Caco-2 (cell line): ENCODE measurements at regions not wholly inside any gene's neighbourhood (a gene's known extent, or its start where the extent isn't known, plus 50 kb on each side); places are given as distances from the start of the nearest gene placed in this dataset.

Experiments used
- BruUV-seq: library from RNA; stranded (reverse); fragments of 400-500 nt; replicated peaks from 2 replicates; lab custom pipeline; 2021; lab: Mats Ljungman, UMichigan
- CTCF ChIA-PET: fragments of 300-600 bp; sonication (Branson Sonifier 250); formaldehyde crosslinking; loops from one replicate; lab custom pipeline; 2022; ENCODE audit warnings: antibody characterized with exemption; lab: Charles Lee
- POLR2A ChIA-PET: fragments of 300-600 bp; sonication (Branson Sonifier 250); formaldehyde crosslinking; loops from one replicate; lab custom pipeline; 2022; ENCODE audit warnings: antibody characterized with exemption; lab: Charles Lee
- DNase-seq, 2 experiments: peaks; one replicate each; pipeline versions ENCODE4 v3.0.0 to v3.0.0-alpha.2; 2020 to 2022
- H3K27me3 ChIP-seq: replicated peaks from 2 replicates; pipeline ENCODE4 v1.6.0; 2011; ENCODE audit warnings: low read length; ENCODE audit not compliant: control insufficient read depth, insufficient read depth
- H3K36me3 ChIP-seq: 2 replicates; pipeline ENCODE4 v1.5.1; 2011; ENCODE audit warnings: low read length; ENCODE audit not compliant: control insufficient read depth, insufficient read depth
- H3K4me1 ChIP-seq: fragments of 250-450 bp; sonication (Bioruptor Pico); 2 replicates; pipeline ENCODE4 v1.5.1; 2020; ENCODE audit warnings: mild to moderate bottlenecking
- H3K4me3 ChIP-seq: 2 replicates; pipeline ENCODE4 v1.5.1; 2011; ENCODE audit warnings: low read depth, mild to moderate bottlenecking, control low read depth, low read length
- H3K9me3 ChIP-seq: fragments of 250-450 bp; sonication (Bioruptor Pico); 2 replicates; pipeline ENCODE4 v1.5.1; 2020; ENCODE audit warnings: mild to moderate bottlenecking, moderate library complexity
- H3K27ac Mint-ChIP-seq: one replicate; pipeline ENCODE4 v1.8.0; 2022; ENCODE audit warnings: mixed read lengths; ENCODE audit not compliant: unreplicated experiment
- H3K27me3 Mint-ChIP-seq: one replicate; pipeline ENCODE4 v1.8.0; 2022; ENCODE audit warnings: mixed read lengths; ENCODE audit not compliant: insufficient read depth, unreplicated experiment
- H3K36me3 Mint-ChIP-seq: one replicate; pipeline ENCODE4 v1.8.0; 2022; ENCODE audit warnings: mild to moderate bottlenecking, mixed read lengths; ENCODE audit not compliant: insufficient read depth, unreplicated experiment
- H3K4me1 Mint-ChIP-seq: one replicate; pipeline ENCODE4 v1.8.0; 2022; ENCODE audit warnings: low read depth, mixed read lengths; ENCODE audit not compliant: unreplicated experiment
- H3K4me3 Mint-ChIP-seq: one replicate; pipeline ENCODE4 v1.8.0; 2022; ENCODE audit warnings: mild to moderate bottlenecking, moderate library complexity, mixed read lengths; ENCODE audit not compliant: unreplicated experiment
- H3K9me3 Mint-ChIP-seq: one replicate; pipeline ENCODE4 v1.8.0; 2022; ENCODE audit warnings: mixed read lengths; ENCODE audit not compliant: unreplicated experiment
- CTCF ChIP-seq, 2 experiments: fragments of 200-600 bp in 1 of 2; IDR thresholded peaks; 1 replicate in 1 of 2; 2 replicates in 1 of 2; pipeline versions ENCODE4 v1.5.1 to v1.8.0; 2011 to 2022; ENCODE audit warnings: antibody characterized with exemption in 1 of 2, control low read depth in 1 of 2, inconsistent platforms in 1 of 2, low read depth in 1 of 2, low read length in 1 of 2, mild to moderate bottlenecking in 1 of 2, moderate library complexity in 1 of 2; ENCODE audit not compliant: insufficient read depth in 1 of 2, severe bottlenecking in 1 of 2, unreplicated experiment in 1 of 2
- intact Hi-C: fragments of 100-400 bp; cut with micrococcal nuclease; formaldehyde crosslinking; loops from one replicate; pipeline ENCODE4 v1.10.0; 2022; ENCODE audit not compliant: unreplicated experiment

GRCh38 chr9:7507026-7507425 lies 292.6 kb downstream of the DMAC1 start:
- Mint-ChIP-seq H3K27ac (no peak overlapping the region), H3K27me3 (peaks cover 13% of the 10 kb centered on the region), H3K9me3 (no peaks in the 10 kb centered on the region), H3K4me3 (no peak overlapping the region), H3K4me1 (no peaks in the 10 kb centered on the region), H3K36me3 (no peaks in the 10 kb centered on the region)
- Histone ChIP-seq H3K4me1 (no peaks in the 10 kb centered on the region), H3K27me3 (0 out of 2 replicates have a peak, but pooled peaks cover 1% of the 10 kb centered on the region), H3K9me3 (no peaks in the 10 kb centered on the region), H3K36me3 (no peaks in the 10 kb centered on the region), H3K4me3 (no peak overlapping the region)
- DNase-seq = no peak
- ChIA-PET CTCF (no interaction called here), POLR2A (no interaction called here)
- BruUV-seq = no TSS peak
- intact Hi-C loops = no loop called here
- TF ChIP-seq CTCF (IDR thresholded peaks at IDR 0.05; ENCODE audit: insufficient read depth in 1 of 2, low read depth in 1 of 2, low read length in 1 of 2, severe bottlenecking in 1 of 2, unreplicated experiment in 1 of 2) = no peak

GRCh38 chr9:7500521-7500920 lies 299.1 kb downstream of the DMAC1 start:
- Histone ChIP-seq H3K4me3 (no peak overlapping the region), H3K36me3 (no peaks in the 10 kb centered on the region), H3K27me3 (0 out of 2 replicates have a peak, but pooled peaks cover 1% of the 10 kb centered on the region), H3K9me3 (no peaks in the 10 kb centered on the region), H3K4me1 (no peaks in the 10 kb centered on the region)
- intact Hi-C loops = no loop called here
- no TSS peak for BruUV-seq
- no peak for DNase-seq
- CTCF ChIA-PET = no interaction called here
- POLR2A ChIA-PET = no interaction called here
- no peak for TF ChIP-seq CTCF (IDR thresholded peaks at IDR 0.05; ENCODE audit: insufficient read depth in 1 of 2, low read depth in 1 of 2, low read length in 1 of 2, severe bottlenecking in 1 of 2, unreplicated experiment in 1 of 2)
- H3K27me3 Mint-ChIP-seq = peaks cover 23% of the 10 kb centered on the region
- H3K27ac Mint-ChIP-seq = no peak overlapping the region
- no peaks in the 10 kb centered on the region for H3K4me1 Mint-ChIP-seq
- H3K36me3 Mint-ChIP-seq = no peaks in the 10 kb centered on the region
- no peaks in the 10 kb centered on the region for H3K9me3 Mint-ChIP-seq
- no peak overlapping the region for H3K4me3 Mint-ChIP-seq

- TF ChIP-seq CTCF (IDR thresholded peaks at IDR 0.05; ENCODE audit: insufficient read depth in 1 of 2, low read depth in 1 of 2, low read length in 1 of 2, severe bottlenecking in 1 of 2, unreplicated experiment in 1 of 2) = no peak
- H3K4me1 ChIP-seq = no peaks in the 10 kb centered on the region
- no peak overlapping the region for H3K27ac Mint-ChIP-seq
- H3K9me3 Mint-ChIP-seq = no peaks in the 10 kb centered on the region
- intact Hi-C loops = no loop called here
- H3K27me3 Mint-ChIP-seq = peaks cover 12% of the 10 kb centered on the region
- no peaks in the 10 kb centered on the region for H3K36me3 ChIP-seq
- H3K4me3 Mint-ChIP-seq = no peak overlapping the region
- no peak overlapping the region for H3K4me3 ChIP-seq
- ChIA-PET POLR2A (no interaction called here), CTCF (no interaction called here)
- BruUV-seq = no TSS peak
- no peaks in the 10 kb centered on the region for H3K9me3 ChIP-seq
- no peak for DNase-seq
- no peaks in the 10 kb centered on the region for H3K36me3 Mint-ChIP-seq
- no peaks in the 10 kb centered on the region for H3K4me1 Mint-ChIP-seq
- no peaks in the 10 kb centered on the region for H3K27me3 ChIP-seq
These were observed 307.9 kb downstream of the DMAC1 start for GRCh38 chr9:7491641-7492040.
